ENCODE measurements at regions not wholly inside any gene's neighbourhood (a gene's known extent, or its start where the extent isn't known, plus 50 kb on each side); places are given as distances from the start of the nearest gene placed in this dataset.

- no peaks in the 10 kb centered on the region for H3K27me3 ChIP-seq (ENCODE audit: control insufficient read depth, insufficient read depth, low read length)
- no peak overlapping the region for H3K4me3 ChIP-seq (ENCODE audit: low read depth, low read length)
- H3K4me1 ChIP-seq (ENCODE audit: control insufficient read depth, insufficient read depth, low read length) = peaks cover 13% of the 10 kb centered on the region
- no peak overlapping the region for H3K9ac ChIP-seq (ENCODE audit: low read length)
- H3K36me3 ChIP-seq (ENCODE audit: control insufficient read depth, insufficient read depth, low read length) = no peaks in the 10 kb centered on the region
- H3K27ac ChIP-seq (ENCODE audit: low read depth, low read length) = no peak overlapping the region
- H3K9me3 ChIP-seq (ENCODE audit: control insufficient read depth, insufficient read depth, low read depth, low read length) = no peaks in the 10 kb centered on the region
Measured at GRCh38 chr4:174438711-174439110, 83.6 kb downstream of the HPGD start.

GRCh38 chr4:174437749-174438148 is 84.5 kb downstream of the HPGD start:
- Histone ChIP-seq H3K36me3 (ENCODE audit: control insufficient read depth, insufficient read depth, low read length) (no peaks in the 10 kb centered on the region), H3K27me3 (ENCODE audit: control insufficient read depth, insufficient read depth, low read length) (no peaks in the 10 kb centered on the region), H3K4me1 (ENCODE audit: control insufficient read depth, insufficient read depth, low read length) (peaks cover 13% of the 10 kb centered on the region), H3K27ac (ENCODE audit: low read depth, low read length) (no peak overlapping the region), H3K9me3 (ENCODE audit: control insufficient read depth, insufficient read depth, low read depth, low read length) (no peaks in the 10 kb centered on the region), H3K9ac (ENCODE audit: low read length) (no peak overlapping the region), H3K4me3 (ENCODE audit: low read depth, low read length) (no peak overlapping the region)

- Histone ChIP-seq H3K27me3 (ENCODE audit: control insufficient read depth, insufficient read depth, low read length) (no peaks in the 10 kb centered on the region), H3K9me3 (ENCODE audit: control insufficient read depth, insufficient read depth, low read depth, low read length) (no peaks in the 10 kb centered on the region), H3K4me3 (ENCODE audit: low read depth, low read length) (no peak overlapping the region), H3K4me1 (ENCODE audit: control insufficient read depth, insufficient read depth, low read length) (peaks cover 13% of the 10 kb centered on the region), H3K9ac (ENCODE audit: low read length) (no peak overlapping the region), H3K27ac (ENCODE audit: low read depth, low read length) (no peak overlapping the region), H3K36me3 (ENCODE audit: control insufficient read depth, insufficient read depth, low read length) (no peaks in the 10 kb centered on the region)
Measured at GRCh38 chr4:174437324-174437723, 85.0 kb downstream of the HPGD start.

- no peak overlapping the region for H3K27ac ChIP-seq (ENCODE audit: low read depth, low read length)
- H3K9me3 ChIP-seq (ENCODE audit: control insufficient read depth, insufficient read depth, low read depth, low read length) = no peaks in the 10 kb centered on the region
- H3K4me1 ChIP-seq (ENCODE audit: control insufficient read depth, insufficient read depth, low read length) = peaks cover 13% of the 10 kb centered on the region
- no peak overlapping the region for H3K4me3 ChIP-seq (ENCODE audit: low read depth, low read length)
- no peaks in the 10 kb centered on the region for H3K27me3 ChIP-seq (ENCODE audit: control insufficient read depth, insufficient read depth, low read length)
- H3K9ac ChIP-seq (ENCODE audit: low read length) = no peak overlapping the region
- no peaks in the 10 kb centered on the region for H3K36me3 ChIP-seq (ENCODE audit: control insufficient read depth, insufficient read depth, low read length)
Measured at GRCh38 chr4:174436377-174436776, 85.9 kb downstream of the HPGD start.

- no peaks in the 10 kb centered on the region for H3K9me3 ChIP-seq (ENCODE audit: control insufficient read depth, insufficient read depth, low read depth, low read length)
- no peak overlapping the region for H3K27ac ChIP-seq (ENCODE audit: low read depth, low read length)
- H3K4me1 ChIP-seq (ENCODE audit: control insufficient read depth, insufficient read depth, low read length) = peaks cover 13% of the 10 kb centered on the region
- no peak overlapping the region for H3K4me3 ChIP-seq (ENCODE audit: low read depth, low read length)
- H3K9ac ChIP-seq (ENCODE audit: low read length) = no peak overlapping the region
- H3K27me3 ChIP-seq (ENCODE audit: control insufficient read depth, insufficient read depth, low read length) = no peaks in the 10 kb centered on the region
- H3K36me3 ChIP-seq (ENCODE audit: control insufficient read depth, insufficient read depth, low read length) = no peaks in the 10 kb centered on the region
Measured at GRCh38 chr4:174435974-174436373, 86.3 kb downstream of the HPGD start.

GRCh38 chr4:174434455-174434854 is 87.8 kb downstream of the HPGD start:
- Histone ChIP-seq H3K9ac (ENCODE audit: low read length) (no peak overlapping the region), H3K9me3 (ENCODE audit: control insufficient read depth, insufficient read depth, low read depth, low read length) (no peaks in the 10 kb centered on the region), H3K4me3 (ENCODE audit: low read depth, low read length) (no peak overlapping the region), H3K4me1 (ENCODE audit: control insufficient read depth, insufficient read depth, low read length) (peaks cover 13% of the 10 kb centered on the region), H3K27me3 (ENCODE audit: control insufficient read depth, insufficient read depth, low read length) (no peaks in the 10 kb centered on the region), H3K36me3 (ENCODE audit: control insufficient read depth, insufficient read depth, low read length) (no peaks in the 10 kb centered on the region), H3K27ac (ENCODE audit: low read depth, low read length) (no peak overlapping the region)

GRCh38 chr4:174430576-174430975 is 91.7 kb downstream of the HPGD start:
- Histone ChIP-seq H3K4me3 (ENCODE audit: low read depth, low read length) (no peak overlapping the region), H3K27me3 (ENCODE audit: control insufficient read depth, insufficient read depth, low read length) (no peaks in the 10 kb centered on the region), H3K4me1 (ENCODE audit: control insufficient read depth, insufficient read depth, low read length) (peaks cover 12% of the 10 kb centered on the region), H3K27ac (ENCODE audit: low read depth, low read length) (no peak overlapping the region), H3K9ac (ENCODE audit: low read length) (no peak overlapping the region), H3K9me3 (ENCODE audit: control insufficient read depth, insufficient read depth, low read depth, low read length) (no peaks in the 10 kb centered on the region), H3K36me3 (ENCODE audit: control insufficient read depth, insufficient read depth, low read length) (no peaks in the 10 kb centered on the region)

GRCh38 chr4:174429701-174430410 is 92.4 kb downstream of the HPGD start:
- no peak overlapping the region for H3K4me3 ChIP-seq (ENCODE audit: low read depth, low read length)

GRCh38 chr4:174427571-174428140 is 94.6 kb downstream of the HPGD start:
- Histone ChIP-seq H3K9me3 (ENCODE audit: control insufficient read depth, insufficient read depth, low read depth, low read length) (no peaks in the 10 kb centered on the region), H3K4me1 (ENCODE audit: control insufficient read depth, insufficient read depth, low read length) (no peaks in the 10 kb centered on the region), H3K27me3 (ENCODE audit: control insufficient read depth, insufficient read depth, low read length) (no peaks in the 10 kb centered on the region), H3K4me3 (ENCODE audit: low read depth, low read length) (no peak overlapping the region), H3K36me3 (ENCODE audit: control insufficient read depth, insufficient read depth, low read length) (no peaks in the 10 kb centered on the region), H3K27ac (ENCODE audit: low read depth, low read length) (no peak overlapping the region), H3K9ac (ENCODE audit: low read length) (no peak overlapping the region)

More at GRCh38 chr4:174429701-174430410, 92.4 kb downstream of the HPGD start:
- no peak overlapping the region for H3K27ac ChIP-seq (ENCODE audit: low read depth, low read length)
- H3K9ac ChIP-seq (ENCODE audit: low read length) = no peak overlapping the region
- H3K27me3 ChIP-seq (ENCODE audit: control insufficient read depth, insufficient read depth, low read length) = no peaks in the 10 kb centered on the region
- no peaks in the 10 kb centered on the region for H3K36me3 ChIP-seq (ENCODE audit: control insufficient read depth, insufficient read depth, low read length)
- no peaks in the 10 kb centered on the region for H3K9me3 ChIP-seq (ENCODE audit: control insufficient read depth, insufficient read depth, low read depth, low read length)
- peaks cover 7% of the 10 kb centered on the region for H3K4me1 ChIP-seq (ENCODE audit: control insufficient read depth, insufficient read depth, low read length)

- H3K4me1 ChIP-seq (ENCODE audit: control insufficient read depth, insufficient read depth, low read length) = no peaks in the 10 kb centered on the region
- H3K9ac ChIP-seq (ENCODE audit: low read length) = no peak overlapping the region
- no peak overlapping the region for H3K27ac ChIP-seq (ENCODE audit: low read depth, low read length)
- H3K9me3 ChIP-seq (ENCODE audit: control insufficient read depth, insufficient read depth, low read depth, low read length) = no peaks in the 10 kb centered on the region
- no peaks in the 10 kb centered on the region for H3K27me3 ChIP-seq (ENCODE audit: control insufficient read depth, insufficient read depth, low read length)
- H3K36me3 ChIP-seq (ENCODE audit: control insufficient read depth, insufficient read depth, low read length) = no peaks in the 10 kb centered on the region
- no peak overlapping the region for H3K4me3 ChIP-seq (ENCODE audit: low read depth, low read length)
Measured at GRCh38 chr4:174425669-174426068, 96.6 kb downstream of the HPGD start.

- Histone ChIP-seq H3K9ac (ENCODE audit: low read length) (no peak overlapping the region), H3K9me3 (ENCODE audit: control insufficient read depth, insufficient read depth, low read depth, low read length) (no peaks in the 10 kb centered on the region; the same call in 1 of the 2 replicates), H3K4me3 (ENCODE audit: low read depth, low read length) (no peak overlapping the region), H3K27me3 (ENCODE audit: control insufficient read depth, insufficient read depth, low read length) (no peaks in the 10 kb centered on the region), H3K27ac (ENCODE audit: low read depth, low read length) (no peak overlapping the region), H3K36me3 (ENCODE audit: control insufficient read depth, insufficient read depth, low read length) (no peaks in the 10 kb centered on the region), H3K4me1 (ENCODE audit: control insufficient read depth, insufficient read depth, low read length) (no peaks in the 10 kb centered on the region)
Measured at GRCh38 chr4:174423257-174423944, 98.9 kb downstream of the HPGD start.
